Lower lobe of right lung (tissue), 2 donors: ENCODE measurements at regions not wholly inside any gene's neighbourhood (a gene's known extent, or its start where the extent isn't known, plus 50 kb on each side); places are given as distances from the start of the nearest gene placed in this dataset.

Experiments used
- ATAC-seq, 2 donors: fragments of 200-7000 bp; cut with Tn5 transposase; one replicate each; pipeline ENCODE4 v1.9.1; 2020 to 2022; ENCODE audit warnings: mild to moderate bottlenecking in 2 of 2, moderate library complexity in 2 of 2
- DNase-seq: peaks from one replicate; pipeline ENCODE4 v3.0.0-alpha.2; 2020
- H3K27ac ChIP-seq: fragments of 200-600 bp; one replicate; pipeline ENCODE4 v1.8.0; 2022
- H3K27me3 ChIP-seq: fragments of 200-600 bp; one replicate; pipeline ENCODE4 v1.8.0; 2022; ENCODE audit warnings: low read depth
- H3K36me3 ChIP-seq: fragments of 200-600 bp; one replicate; pipeline ENCODE4 v1.8.0; 2022; ENCODE audit warnings: mild to moderate bottlenecking
- H3K4me1 ChIP-seq: fragments of 200-600 bp; one replicate; pipeline ENCODE4 v1.8.0; 2022
- H3K4me3 ChIP-seq: fragments of 200-600 bp; one replicate; pipeline ENCODE4 v1.8.0; 2022; ENCODE audit warnings: mild to moderate bottlenecking
- H3K9me3 ChIP-seq: fragments of 200-600 bp; one replicate; pipeline ENCODE4 v1.8.0; 2022
- intact Hi-C: fragments of 100-400 bp; cut with DNase I; formaldehyde crosslinking; loops from one replicate; pipeline ENCODE4 v1.11.0; 2022
- TF ChIP-seq, protein P1 (sequence below): fragments of 200-600 bp; IDR thresholded peaks from one replicate; pipeline ENCODE4 v1.8.0; 2022; ENCODE audit warnings: antibody characterized with exemption, mild to moderate bottlenecking
- donor health status: DM: no; HTN: yes; CAD: no; lungs with severe emphysema.

DNA sequence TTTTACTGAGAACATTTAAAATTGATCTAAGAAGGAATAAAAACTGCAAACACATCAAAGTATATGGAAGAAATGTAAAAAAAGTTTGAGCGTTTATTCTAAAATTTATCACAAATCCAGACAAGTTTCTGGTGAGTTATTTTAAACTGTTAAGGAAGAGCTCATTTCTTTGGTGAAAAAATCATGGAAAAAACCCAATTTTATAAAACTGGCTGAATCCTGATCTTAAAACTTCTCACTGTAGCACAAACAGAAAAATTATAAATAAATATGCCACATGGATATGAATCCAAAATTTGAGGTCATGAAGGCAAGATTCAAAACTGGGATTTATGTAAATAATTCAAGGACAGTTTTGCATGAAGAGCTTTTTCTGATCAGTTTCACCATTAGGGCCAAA is 205.1 kb upstream of the RGMA start:
- ATAC-seq (no peak), DNase-seq (no peak)
- H3K36me3 ChIP-seq: no peaks in the 10 kb centered on the region
- intact Hi-C loops: no loop called here
- H3K27ac ChIP-seq: no peak overlapping the region
- no peaks in the 10 kb centered on the region for H3K27me3 ChIP-seq
- H3K4me1 ChIP-seq: no peaks in the 10 kb centered on the region
- TF ChIP-seq, protein P1, sequence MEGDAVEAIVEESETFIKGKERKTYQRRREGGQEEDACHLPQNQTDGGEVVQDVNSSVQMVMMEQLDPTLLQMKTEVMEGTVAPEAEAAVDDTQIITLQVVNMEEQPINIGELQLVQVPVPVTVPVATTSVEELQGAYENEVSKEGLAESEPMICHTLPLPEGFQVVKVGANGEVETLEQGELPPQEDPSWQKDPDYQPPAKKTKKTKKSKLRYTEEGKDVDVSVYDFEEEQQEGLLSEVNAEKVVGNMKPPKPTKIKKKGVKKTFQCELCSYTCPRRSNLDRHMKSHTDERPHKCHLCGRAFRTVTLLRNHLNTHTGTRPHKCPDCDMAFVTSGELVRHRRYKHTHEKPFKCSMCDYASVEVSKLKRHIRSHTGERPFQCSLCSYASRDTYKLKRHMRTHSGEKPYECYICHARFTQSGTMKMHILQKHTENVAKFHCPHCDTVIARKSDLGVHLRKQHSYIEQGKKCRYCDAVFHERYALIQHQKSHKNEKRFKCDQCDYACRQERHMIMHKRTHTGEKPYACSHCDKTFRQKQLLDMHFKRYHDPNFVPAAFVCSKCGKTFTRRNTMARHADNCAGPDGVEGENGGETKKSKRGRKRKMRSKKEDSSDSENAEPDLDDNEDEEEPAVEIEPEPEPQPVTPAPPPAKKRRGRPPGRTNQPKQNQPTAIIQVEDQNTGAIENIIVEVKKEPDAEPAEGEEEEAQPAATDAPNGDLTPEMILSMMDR: no peak
- no peaks in the 10 kb centered on the region for H3K9me3 ChIP-seq
- no peak overlapping the region for H3K4me3 ChIP-seq

GRCh38 chr15:93291380-93291779 is 202.4 kb upstream of the RGMA start:
- intact Hi-C loops: no loop called here
- H3K36me3 ChIP-seq: no peaks in the 10 kb centered on the region
- H3K4me3 ChIP-seq: no peak overlapping the region
- H3K27ac ChIP-seq: no peak overlapping the region
- DNase-seq (no peak), ATAC-seq (no peak)
- TF ChIP-seq, protein P1: no peak
- H3K9me3 ChIP-seq: no peaks in the 10 kb centered on the region
- H3K27me3 ChIP-seq: no peaks in the 10 kb centered on the region
- H3K4me1 ChIP-seq: no peaks in the 10 kb centered on the region

- ATAC-seq: no peak
- TF ChIP-seq, protein P1: no peak
Measured at GRCh38 chr15:93290618-93290946, 201.6 kb upstream of the RGMA start.

DNA sequence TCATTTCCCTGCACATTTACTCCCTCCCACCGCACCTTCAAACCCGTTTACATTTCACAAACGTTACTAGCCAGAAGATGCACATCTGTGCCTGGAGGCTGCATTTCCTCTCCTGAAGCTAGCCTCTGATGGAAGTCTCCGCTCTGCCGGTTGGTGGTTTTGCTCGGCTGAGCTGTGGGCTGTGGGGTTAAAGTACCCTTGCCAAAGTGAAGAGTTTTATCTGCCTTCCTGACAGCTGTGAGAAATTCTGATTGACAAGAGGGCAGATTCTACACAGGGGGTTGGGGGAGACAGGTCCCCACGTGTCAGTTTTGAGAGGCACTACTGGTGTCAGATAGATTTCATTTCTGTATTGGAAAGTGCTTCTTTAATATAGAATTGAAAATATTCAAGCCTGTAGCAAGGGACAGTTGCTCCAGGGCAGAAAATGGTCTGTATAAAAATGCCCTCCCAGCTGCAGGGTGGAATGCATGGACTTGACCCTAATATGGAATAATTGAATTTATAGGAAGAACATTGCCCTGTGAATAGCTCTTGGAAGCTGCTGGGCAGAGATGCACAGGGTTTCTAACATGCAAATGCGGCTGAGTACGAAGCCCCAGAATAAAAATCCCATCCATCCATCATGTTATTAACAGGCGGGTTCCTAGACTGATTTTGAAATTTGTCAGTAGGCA is 201.1 kb upstream of the RGMA start:
- H3K9me3 ChIP-seq: no peaks in the 10 kb centered on the region
- H3K27ac ChIP-seq: no peak overlapping the region
- no peaks in the 10 kb centered on the region for H3K4me1 ChIP-seq
- no peak for DNase-seq
- no peaks in the 10 kb centered on the region for H3K27me3 ChIP-seq
- no peaks in the 10 kb centered on the region for H3K36me3 ChIP-seq
- no peak for ATAC-seq
- H3K4me3 ChIP-seq: no peak overlapping the region
- intact Hi-C loops: no loop called here
- TF ChIP-seq, protein P1: no peak

More at GRCh38 chr15:93290618-93290946, 201.6 kb upstream of the RGMA start:
- Histone ChIP-seq H3K4me3 (no peak overlapping the region), H3K9me3 (no peaks in the 10 kb centered on the region), H3K4me1 (no peaks in the 10 kb centered on the region), H3K36me3 (no peaks in the 10 kb centered on the region), H3K27me3 (no peaks in the 10 kb centered on the region), H3K27ac (no peak overlapping the region)
- DNase-seq: no peak
- intact Hi-C loops: no loop called here

DNA sequence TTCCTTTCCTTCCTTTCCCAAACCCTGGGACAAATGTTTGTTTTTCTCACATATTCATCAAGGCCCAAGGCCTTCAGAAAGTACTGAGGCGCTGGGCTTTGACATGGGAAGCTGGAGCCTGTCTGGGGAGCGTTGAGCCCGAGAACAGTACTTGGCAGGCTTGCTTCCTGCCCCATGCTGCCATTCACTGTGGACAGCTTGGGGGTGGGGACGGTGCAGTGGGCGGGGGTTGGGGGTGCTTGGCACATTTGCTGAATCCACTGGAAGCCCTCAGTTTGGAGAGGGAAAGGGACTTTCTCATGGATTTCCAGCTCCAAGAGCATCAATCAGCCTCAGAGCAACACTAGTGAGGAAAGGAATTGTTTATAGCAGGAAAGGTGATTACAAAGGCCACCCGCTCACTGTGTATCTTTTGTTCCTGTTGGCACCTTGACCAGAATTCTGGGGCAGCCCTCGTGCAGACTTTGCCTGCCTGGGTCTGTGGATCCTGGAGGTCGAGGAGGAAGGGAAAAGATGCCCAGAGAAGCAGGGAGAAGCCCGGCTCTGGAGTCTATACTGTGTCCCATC is 199.8 kb upstream of the RGMA start:
- ATAC-seq (no peak), DNase-seq (no peak)
- intact Hi-C loops: no loop called here
- no peaks in the 10 kb centered on the region for H3K9me3 ChIP-seq
- TF ChIP-seq, protein P1: no peak
- no peaks in the 10 kb centered on the region for H3K36me3 ChIP-seq
- H3K4me1 ChIP-seq: no peaks in the 10 kb centered on the region
- no peak overlapping the region for H3K27ac ChIP-seq
- no peak overlapping the region for H3K4me3 ChIP-seq
- H3K27me3 ChIP-seq: no peaks in the 10 kb centered on the region
